ENCODE measurements at regions not wholly inside any gene's neighbourhood (a gene's known extent, or its start where the extent isn't known, plus 50 kb on each side); places are given as distances from the start of the nearest gene placed in this dataset.

DNA sequence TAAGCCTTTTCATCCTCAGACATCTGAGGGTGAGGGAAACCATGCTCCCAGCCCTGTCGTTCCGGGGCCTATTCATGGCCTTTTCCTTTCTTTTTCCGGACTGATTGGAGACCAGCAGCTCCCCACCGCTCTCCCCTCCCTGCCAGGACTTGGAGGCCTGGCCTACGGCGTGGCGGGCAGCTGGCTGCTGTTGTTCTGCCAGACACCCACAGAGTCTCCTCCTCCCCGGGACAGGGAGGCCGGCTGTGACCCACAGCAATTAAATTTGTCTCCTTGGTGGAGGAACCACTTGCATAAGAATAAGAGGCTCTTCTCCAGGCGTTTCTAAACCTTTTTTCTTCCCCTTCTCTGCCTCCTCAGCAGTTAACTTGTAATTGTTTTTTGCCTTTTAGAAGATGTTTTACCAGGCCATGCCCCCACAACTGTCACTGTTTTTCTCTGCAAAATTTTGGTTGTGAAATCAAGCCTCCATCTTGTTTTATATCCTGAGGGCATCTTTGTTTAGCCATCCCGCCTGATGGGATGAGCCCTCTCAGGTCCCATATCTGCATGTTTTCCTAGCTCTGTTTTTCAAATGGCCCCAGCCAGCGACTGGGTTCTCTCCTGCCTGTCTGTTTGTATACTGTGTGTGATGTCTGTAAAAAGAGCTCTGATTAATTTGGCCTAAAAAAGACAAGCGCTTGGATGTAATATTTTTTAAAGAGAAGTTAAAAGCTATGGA is 1060.0 kb upstream of the DDX18 start:
- TF ChIP-seq NR2F2 (IDR thresholded peaks at IDR 0.05) (no peak), RAD21 (IDR thresholded peaks at IDR 0.05) (no peak), TAF1 (conservative IDR thresholded peaks at IDR 0.05) (no peak), SP1 (IDR thresholded peaks at IDR 0.05) (no peak), GABPA (IDR thresholded peaks at IDR 0.05 in 1 of 2, conservative IDR thresholded peaks at IDR 0.05 in 1 of 2) (no peak), FOXA2 (IDR thresholded peaks at IDR 0.05) (no peak)
- TF ChIP-seq, protein P1, sequence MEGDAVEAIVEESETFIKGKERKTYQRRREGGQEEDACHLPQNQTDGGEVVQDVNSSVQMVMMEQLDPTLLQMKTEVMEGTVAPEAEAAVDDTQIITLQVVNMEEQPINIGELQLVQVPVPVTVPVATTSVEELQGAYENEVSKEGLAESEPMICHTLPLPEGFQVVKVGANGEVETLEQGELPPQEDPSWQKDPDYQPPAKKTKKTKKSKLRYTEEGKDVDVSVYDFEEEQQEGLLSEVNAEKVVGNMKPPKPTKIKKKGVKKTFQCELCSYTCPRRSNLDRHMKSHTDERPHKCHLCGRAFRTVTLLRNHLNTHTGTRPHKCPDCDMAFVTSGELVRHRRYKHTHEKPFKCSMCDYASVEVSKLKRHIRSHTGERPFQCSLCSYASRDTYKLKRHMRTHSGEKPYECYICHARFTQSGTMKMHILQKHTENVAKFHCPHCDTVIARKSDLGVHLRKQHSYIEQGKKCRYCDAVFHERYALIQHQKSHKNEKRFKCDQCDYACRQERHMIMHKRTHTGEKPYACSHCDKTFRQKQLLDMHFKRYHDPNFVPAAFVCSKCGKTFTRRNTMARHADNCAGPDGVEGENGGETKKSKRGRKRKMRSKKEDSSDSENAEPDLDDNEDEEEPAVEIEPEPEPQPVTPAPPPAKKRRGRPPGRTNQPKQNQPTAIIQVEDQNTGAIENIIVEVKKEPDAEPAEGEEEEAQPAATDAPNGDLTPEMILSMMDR (IDR thresholded peaks at IDR 0.05; ENCODE audit: low read depth, low read length, missing input control): no peak
- TF ChIP-seq, protein P2, sequence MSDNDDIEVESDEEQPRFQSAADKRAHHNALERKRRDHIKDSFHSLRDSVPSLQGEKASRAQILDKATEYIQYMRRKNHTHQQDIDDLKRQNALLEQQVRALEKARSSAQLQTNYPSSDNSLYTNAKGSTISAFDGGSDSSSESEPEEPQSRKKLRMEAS (IDR thresholded peaks at IDR 0.05): no peak
- TF ChIP-seq, protein P3, sequence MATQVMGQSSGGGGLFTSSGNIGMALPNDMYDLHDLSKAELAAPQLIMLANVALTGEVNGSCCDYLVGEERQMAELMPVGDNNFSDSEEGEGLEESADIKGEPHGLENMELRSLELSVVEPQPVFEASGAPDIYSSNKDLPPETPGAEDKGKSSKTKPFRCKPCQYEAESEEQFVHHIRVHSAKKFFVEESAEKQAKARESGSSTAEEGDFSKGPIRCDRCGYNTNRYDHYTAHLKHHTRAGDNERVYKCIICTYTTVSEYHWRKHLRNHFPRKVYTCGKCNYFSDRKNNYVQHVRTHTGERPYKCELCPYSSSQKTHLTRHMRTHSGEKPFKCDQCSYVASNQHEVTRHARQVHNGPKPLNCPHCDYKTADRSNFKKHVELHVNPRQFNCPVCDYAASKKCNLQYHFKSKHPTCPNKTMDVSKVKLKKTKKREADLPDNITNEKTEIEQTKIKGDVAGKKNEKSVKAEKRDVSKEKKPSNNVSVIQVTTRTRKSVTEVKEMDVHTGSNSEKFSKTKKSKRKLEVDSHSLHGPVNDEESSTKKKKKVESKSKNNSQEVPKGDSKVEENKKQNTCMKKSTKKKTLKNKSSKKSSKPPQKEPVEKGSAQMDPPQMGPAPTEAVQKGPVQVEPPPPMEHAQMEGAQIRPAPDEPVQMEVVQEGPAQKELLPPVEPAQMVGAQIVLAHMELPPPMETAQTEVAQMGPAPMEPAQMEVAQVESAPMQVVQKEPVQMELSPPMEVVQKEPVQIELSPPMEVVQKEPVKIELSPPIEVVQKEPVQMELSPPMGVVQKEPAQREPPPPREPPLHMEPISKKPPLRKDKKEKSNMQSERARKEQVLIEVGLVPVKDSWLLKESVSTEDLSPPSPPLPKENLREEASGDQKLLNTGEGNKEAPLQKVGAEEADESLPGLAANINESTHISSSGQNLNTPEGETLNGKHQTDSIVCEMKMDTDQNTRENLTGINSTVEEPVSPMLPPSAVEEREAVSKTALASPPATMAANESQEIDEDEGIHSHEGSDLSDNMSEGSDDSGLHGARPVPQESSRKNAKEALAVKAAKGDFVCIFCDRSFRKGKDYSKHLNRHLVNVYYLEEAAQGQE (IDR thresholded peaks at IDR 0.05): no peak
- TF ChIP-seq, protein P4, sequence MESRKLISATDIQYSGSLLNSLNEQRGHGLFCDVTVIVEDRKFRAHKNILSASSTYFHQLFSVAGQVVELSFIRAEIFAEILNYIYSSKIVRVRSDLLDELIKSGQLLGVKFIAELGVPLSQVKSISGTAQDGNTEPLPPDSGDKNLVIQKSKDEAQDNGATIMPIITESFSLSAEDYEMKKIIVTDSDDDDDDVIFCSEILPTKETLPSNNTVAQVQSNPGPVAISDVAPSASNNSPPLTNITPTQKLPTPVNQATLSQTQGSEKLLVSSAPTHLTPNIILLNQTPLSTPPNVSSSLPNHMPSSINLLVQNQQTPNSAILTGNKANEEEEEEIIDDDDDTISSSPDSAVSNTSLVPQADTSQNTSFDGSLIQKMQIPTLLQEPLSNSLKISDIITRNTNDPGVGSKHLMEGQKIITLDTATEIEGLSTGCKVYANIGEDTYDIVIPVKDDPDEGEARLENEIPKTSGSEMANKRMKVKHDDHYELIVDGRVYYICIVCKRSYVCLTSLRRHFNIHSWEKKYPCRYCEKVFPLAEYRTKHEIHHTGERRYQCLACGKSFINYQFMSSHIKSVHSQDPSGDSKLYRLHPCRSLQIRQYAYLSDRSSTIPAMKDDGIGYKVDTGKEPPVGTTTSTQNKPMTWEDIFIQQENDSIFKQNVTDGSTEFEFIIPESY (IDR thresholded peaks at IDR 0.05): no peak

Data from liver (tissue), 3 donors.